ENCODE measurements at regions not wholly inside any gene's neighbourhood (a gene's known extent, or its start where the extent isn't known, plus 50 kb on each side); places are given as distances from the start of the nearest gene placed in this dataset.

- no peak for TF ChIP-seq CTCF (IDR thresholded peaks at IDR 0.05)
- no peak for TF ChIP-seq POLR2A (IDR thresholded peaks at IDR 0.05)
These were observed 782.1 kb upstream of the TPTE start for GRCh38 chr21:9739240-9739639.
